HUES6 (cell line): ENCODE measurements at regions not wholly inside any gene's neighbourhood (a gene's known extent, or its start where the extent isn't known, plus 50 kb on each side); places are given as distances from the start of the nearest gene placed in this dataset.
"Not testable (repeated sequence)": the region's sequence is repeated elsewhere in the genome, so short reads cannot be mapped to it uniquely, and the experiment has no call there.

Experiments used
- H3K27ac ChIP-seq: 2 replicates; pipeline ENCODE4 v1.7.0; 2013; ENCODE audit warnings: low read depth, mild to moderate bottlenecking, low read length, inconsistent platforms
- H3K27me3 ChIP-seq: 2 replicates; pipeline ENCODE4 v1.6.1; 2013; ENCODE audit warnings: low read length; ENCODE audit not compliant: control insufficient read depth, insufficient read depth
- H3K36me3 ChIP-seq: 2 replicates; pipeline ENCODE4 v1.6.1; 2013; ENCODE audit warnings: low read length; ENCODE audit not compliant: control insufficient read depth, insufficient read depth
- H3K4me1 ChIP-seq: 2 replicates; pipeline ENCODE4 v1.6.1; 2013; ENCODE audit warnings: low read length; ENCODE audit not compliant: control insufficient read depth, insufficient read depth
- H3K4me3 ChIP-seq: 2 replicates; pipeline ENCODE4 v1.5.1; 2013; ENCODE audit warnings: low read depth, low read length
- H3K9ac ChIP-seq: one replicate; pipeline ENCODE4 v1.6.1; 2013; ENCODE audit warnings: mild to moderate bottlenecking, low read length
- H3K9me3 ChIP-seq: 2 replicates; pipeline ENCODE4 v1.6.1; 2013; ENCODE audit warnings: low read depth, low read length; ENCODE audit not compliant: control insufficient read depth, insufficient read depth

GRCh38 chrX:3803713-3804112 lies 90.3 kb upstream of the PRKX start:
- Histone ChIP-seq H3K27me3 (0 out of 2 replicates have a peak, but pooled peaks cover 8% of the 10 kb centered on the region), H3K36me3 (no peaks in the 10 kb centered on the region), H3K9me3 (no peaks in the 10 kb centered on the region), H3K9ac (no peak overlapping the region), H3K27ac (no peak overlapping the region), H3K4me1 (peaks cover 12% of the 10 kb centered on the region), H3K4me3 (no peak overlapping the region)

- Histone ChIP-seq H3K9ac (no peak overlapping the region), H3K36me3 (no peaks in the 10 kb centered on the region), H3K4me3 (no peak overlapping the region), H3K4me1 (peaks cover 7% of the 10 kb centered on the region), H3K27me3 (0 out of 2 replicates have a peak, but pooled peaks cover 8% of the 10 kb centered on the region), H3K27ac (no peak overlapping the region), H3K9me3 (no peaks in the 10 kb centered on the region)
Observed at GRCh38 chrX:3803305-3803704, 89.9 kb upstream of the PRKX start.

- H3K4me1 ChIP-seq, H3K27ac ChIP-seq, H3K9ac ChIP-seq, H3K27me3 ChIP-seq, H3K4me3 ChIP-seq, H3K9me3 ChIP-seq, H3K36me3 ChIP-seq: not testable (repeated sequence)
Observed at GRCh38 chrX:3795411-3795810, 82.0 kb upstream of the PRKX start.

GRCh38 chrX:3791449-3791848 lies 78.0 kb upstream of the PRKX start:
- Histone ChIP-seq H3K36me3 (no peaks in the 10 kb centered on the region), H3K4me3 (no peak overlapping the region), H3K9ac (no peak overlapping the region), H3K27ac (no peak overlapping the region), H3K4me1 (peaks cover 14% of the 10 kb centered on the region), H3K27me3 (peaks cover 3% of the 10 kb centered on the region; the same call in 1 of the 2 replicates), H3K9me3 (no peaks in the 10 kb centered on the region; the same call in 1 of the 2 replicates)

GRCh38 chrX:3788494-3789233 lies 75.2 kb upstream of the PRKX start:
- Histone ChIP-seq H3K9ac (peak overlapping the region; percentile 32), H3K27me3 (peaks cover 3% of the 10 kb centered on the region; the same call in 1 of the 2 replicates), H3K4me1 (peaks cover 14% of the 10 kb centered on the region), H3K36me3 (no peaks in the 10 kb centered on the region), H3K9me3 (peaks cover 5% of the 10 kb centered on the region; the same call in 1 of the 2 replicates), H3K4me3 (peak overlapping the region; percentile 44), H3K27ac (no peak overlapping the region)

GRCh38 chrX:3787856-3788255 lies 74.4 kb upstream of the PRKX start:
- Histone ChIP-seq H3K36me3 (no peaks in the 10 kb centered on the region), H3K4me3 (peak overlapping the region; percentile 44; the same call in 1 of the 2 replicates), H3K27ac (no peak overlapping the region)

GRCh38 chrX:3785822-3786221 lies 72.4 kb upstream of the PRKX start:
- H3K9ac ChIP-seq, H3K27me3 ChIP-seq, H3K9me3 ChIP-seq, H3K36me3 ChIP-seq, H3K27ac ChIP-seq, H3K4me3 ChIP-seq: not testable (repeated sequence)
- peaks cover 30% of the 10 kb centered on the region for H3K4me1 ChIP-seq

More at GRCh38 chrX:3787856-3788255, 74.4 kb upstream of the PRKX start:
- Histone ChIP-seq H3K27me3 (peaks cover 3% of the 10 kb centered on the region; the same call in 1 of the 2 replicates), H3K9ac (peak overlapping the region; percentile 31), H3K4me1 (peaks cover 14% of the 10 kb centered on the region), H3K9me3 (peaks cover 5% of the 10 kb centered on the region; the same call in 1 of the 2 replicates)

- no peaks in the 10 kb centered on the region for H3K27me3 ChIP-seq
- peaks cover 8% of the 10 kb centered on the region; the same call in 1 of the 2 replicates for H3K9me3 ChIP-seq
- no peaks in the 10 kb centered on the region for H3K36me3 ChIP-seq
- H3K27ac ChIP-seq = no peak overlapping the region
- H3K4me1 ChIP-seq = peaks cover 18% of the 10 kb centered on the region
- H3K9ac ChIP-seq = no peak overlapping the region
- no peak overlapping the region for H3K4me3 ChIP-seq
Observed at GRCh38 chrX:3780564-3780963, 67.1 kb upstream of the PRKX start.

GRCh38 chrX:3779546-3779945 lies 66.1 kb upstream of the PRKX start:
- Histone ChIP-seq H3K36me3 (no peaks in the 10 kb centered on the region), H3K27me3 (no peaks in the 10 kb centered on the region), H3K9me3 (peaks cover 5% of the 10 kb centered on the region; the same call in 1 of the 2 replicates), H3K9ac (no peak overlapping the region), H3K27ac (no peak overlapping the region), H3K4me1 (peaks cover 18% of the 10 kb centered on the region), H3K4me3 (no peak overlapping the region)

GRCh38 chrX:3777416-3777815 lies 64.0 kb upstream of the PRKX start:
- no peaks in the 10 kb centered on the region for H3K27me3 ChIP-seq
- no peak overlapping the region for H3K27ac ChIP-seq
- H3K9ac ChIP-seq = no peak overlapping the region
- H3K4me3 ChIP-seq = no peak overlapping the region
- peaks cover 17% of the 10 kb centered on the region for H3K4me1 ChIP-seq
- no peaks in the 10 kb centered on the region for H3K36me3 ChIP-seq
- H3K9me3 ChIP-seq = 0 out of 2 replicates have a peak, but pooled peaks cover 3% of the 10 kb centered on the region

- Histone ChIP-seq H3K9me3 (no peaks in the 10 kb centered on the region), H3K4me1 (no peaks in the 10 kb centered on the region), H3K9ac (no peak overlapping the region), H3K36me3 (no peaks in the 10 kb centered on the region), H3K27ac (no peak overlapping the region), H3K27me3 (no peaks in the 10 kb centered on the region), H3K4me3 (no peak overlapping the region)
Observed at GRCh38 chrX:3771766-3772165, 58.3 kb upstream of the PRKX start.
